OCI-LY3 (cell line): ENCODE measurements at regions not wholly inside any gene's neighbourhood (a gene's known extent, or its start where the extent isn't known, plus 50 kb on each side); places are given as distances from the start of the nearest gene placed in this dataset.

ENCODE experiments used
- EZH2phosphoT487 ChIP-seq: fragments of 200-600 bp; shearing (Covaris generic); IDR thresholded peaks from 2 replicates; pipeline ENCODE4 v1.6.1; 2018; ENCODE audit warnings: antibody characterized with exemption, mixed run types, low read depth
- TF ChIP-seq, protein P1 (sequence below): fragments of 200-600, 300-600 bp; sonication (generic); IDR thresholded peaks from 2 replicates; pipeline ENCODE4 v1.5.1; 2014; ENCODE audit warnings: antibody characterized with exemption, low read length, low read depth

- TF ChIP-seq, protein P1, sequence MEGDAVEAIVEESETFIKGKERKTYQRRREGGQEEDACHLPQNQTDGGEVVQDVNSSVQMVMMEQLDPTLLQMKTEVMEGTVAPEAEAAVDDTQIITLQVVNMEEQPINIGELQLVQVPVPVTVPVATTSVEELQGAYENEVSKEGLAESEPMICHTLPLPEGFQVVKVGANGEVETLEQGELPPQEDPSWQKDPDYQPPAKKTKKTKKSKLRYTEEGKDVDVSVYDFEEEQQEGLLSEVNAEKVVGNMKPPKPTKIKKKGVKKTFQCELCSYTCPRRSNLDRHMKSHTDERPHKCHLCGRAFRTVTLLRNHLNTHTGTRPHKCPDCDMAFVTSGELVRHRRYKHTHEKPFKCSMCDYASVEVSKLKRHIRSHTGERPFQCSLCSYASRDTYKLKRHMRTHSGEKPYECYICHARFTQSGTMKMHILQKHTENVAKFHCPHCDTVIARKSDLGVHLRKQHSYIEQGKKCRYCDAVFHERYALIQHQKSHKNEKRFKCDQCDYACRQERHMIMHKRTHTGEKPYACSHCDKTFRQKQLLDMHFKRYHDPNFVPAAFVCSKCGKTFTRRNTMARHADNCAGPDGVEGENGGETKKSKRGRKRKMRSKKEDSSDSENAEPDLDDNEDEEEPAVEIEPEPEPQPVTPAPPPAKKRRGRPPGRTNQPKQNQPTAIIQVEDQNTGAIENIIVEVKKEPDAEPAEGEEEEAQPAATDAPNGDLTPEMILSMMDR = no peak
- TF ChIP-seq EZH2phosphoT487 = no peak
Measured at GRCh38 chr6:114595591-114595990, 252.8 kb upstream of the HS3ST5 start.
